GM21737 (cell line): ENCODE measurements at regions not wholly inside any gene's neighbourhood (a gene's known extent, or its start where the extent isn't known, plus 50 kb on each side); places are given as distances from the start of the nearest gene placed in this dataset.

Source experiments
- ATAC-seq: cut with Tn5 transposase; IDR thresholded peaks from one replicate; pipeline ENCODE4 v1.9.1; 2021; ENCODE audit warnings: mild to moderate bottlenecking, moderate library complexity; ENCODE audit not compliant: unreplicated experiment

DNA sequence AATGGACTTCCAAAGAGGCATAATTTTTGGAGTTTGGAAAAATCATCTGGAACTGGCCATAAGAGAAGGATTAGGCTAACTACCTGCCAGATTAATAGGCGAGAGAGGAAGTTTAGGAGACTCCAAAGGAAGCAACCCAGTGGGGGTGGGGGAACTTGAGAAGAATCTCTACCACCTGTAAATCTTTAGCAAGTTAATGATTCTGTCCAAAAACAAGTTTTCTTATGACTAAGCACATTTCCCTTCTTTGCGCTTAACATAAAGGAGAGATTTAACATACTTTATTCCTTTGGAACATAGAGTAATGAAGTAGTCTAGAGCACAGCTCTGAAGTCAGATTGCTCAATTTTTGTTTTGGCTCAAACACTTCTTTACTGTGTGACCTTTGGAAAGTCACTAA lies 58.2 kb upstream of the PAPPA start:
- no peak for ATAC-seq

DNA sequence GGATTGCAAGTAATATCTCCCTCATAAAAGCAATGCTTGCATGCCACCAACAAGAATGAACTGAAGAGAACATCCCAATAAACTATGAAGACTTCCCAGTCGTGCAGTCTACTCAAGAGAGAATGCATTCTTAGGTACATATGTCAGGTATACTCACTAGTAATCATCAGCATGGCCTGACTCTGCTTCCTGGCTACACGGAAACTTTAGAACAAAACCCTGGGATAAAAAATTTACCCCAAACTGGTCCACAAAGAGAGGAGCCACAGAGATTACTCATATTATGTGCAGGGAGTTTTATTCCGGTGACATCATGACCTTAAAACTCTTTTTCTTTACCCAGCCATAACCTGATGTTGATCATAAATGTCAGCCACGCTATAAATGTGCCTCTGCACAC lies 57.5 kb upstream of the PAPPA start:
- ATAC-seq: no peak

DNA sequence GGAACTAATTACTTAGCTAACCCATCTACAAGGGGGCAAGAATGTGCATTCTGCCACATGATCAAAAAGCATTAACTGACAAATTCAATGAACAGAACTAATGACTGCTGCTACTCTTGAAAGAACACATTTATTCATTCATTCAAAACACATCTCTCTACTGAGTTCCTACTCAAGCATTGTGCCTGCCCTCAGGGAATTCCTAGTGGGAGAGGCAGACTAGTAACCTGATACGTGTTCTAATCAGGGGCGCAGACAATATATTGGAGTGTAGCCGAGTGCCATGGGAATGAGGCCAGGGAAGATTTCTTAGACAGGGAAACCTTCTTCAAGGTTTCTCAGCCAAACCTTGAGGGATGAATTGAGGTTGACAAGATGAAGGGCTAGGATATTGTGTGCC lies 56.7 kb upstream of the PAPPA start:
- no peak for ATAC-seq

DNA sequence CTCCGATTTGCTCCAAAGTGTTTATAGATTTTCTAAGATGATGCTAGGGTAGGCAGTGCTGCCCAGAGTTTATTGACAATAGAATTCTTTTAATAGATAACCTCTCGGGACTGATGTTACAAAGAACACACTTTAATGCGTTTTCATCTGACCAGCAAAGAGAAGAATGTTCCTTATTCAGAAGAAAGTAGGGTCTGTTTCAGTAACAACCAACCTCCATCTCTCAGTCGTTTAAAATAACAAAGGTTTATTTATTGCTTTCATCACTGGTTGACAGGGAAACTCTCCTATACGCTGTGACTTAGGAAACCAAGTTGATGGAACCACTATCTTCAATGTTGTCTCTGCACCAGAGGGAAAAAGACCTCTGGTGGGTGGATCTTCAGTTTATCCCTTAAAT lies 55.1 kb upstream of the PAPPA start:
- no peak for ATAC-seq

- no peak for ATAC-seq
These were observed 53.8 kb upstream of the PAPPA start for GRCh38 chr9:116099821-116100220.

DNA sequence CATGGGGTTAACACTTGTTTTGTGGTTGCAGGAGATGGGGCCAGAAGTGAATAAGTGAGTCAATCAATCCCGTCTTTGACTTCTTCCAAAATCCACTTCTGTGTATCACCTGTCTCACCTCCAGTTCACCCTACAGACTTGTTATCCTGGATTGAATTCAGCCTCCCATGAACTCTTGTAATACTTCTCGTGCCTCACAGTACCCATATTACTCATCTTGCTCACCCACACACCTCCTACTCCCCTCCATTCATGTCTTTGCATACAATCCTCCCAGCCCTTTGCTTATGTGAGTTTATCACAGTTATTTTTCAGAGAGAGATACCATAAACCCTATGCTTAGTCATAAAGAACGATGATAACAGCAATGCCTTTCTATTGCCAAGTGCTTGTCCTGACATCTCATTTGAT lies 52.9 kb upstream of the PAPPA start:
- no peak for ATAC-seq

DNA sequence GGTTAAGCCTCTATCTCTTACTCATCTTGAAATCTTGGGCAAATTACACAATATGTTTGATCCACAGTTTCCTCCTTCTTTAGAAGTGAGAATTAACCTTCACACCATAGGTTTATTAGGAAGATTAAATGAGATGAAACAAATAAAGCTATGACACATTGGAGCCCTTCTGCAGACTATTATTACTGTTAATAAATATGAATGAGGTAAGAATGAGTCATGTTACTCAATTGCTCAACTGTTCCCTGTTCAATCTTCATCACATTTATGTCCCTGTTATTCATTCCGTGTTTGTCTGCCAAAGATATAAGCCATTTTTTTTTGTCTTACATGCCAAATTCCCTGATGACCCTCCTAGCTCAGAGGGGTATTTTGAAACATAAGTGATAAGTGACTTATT lies 52.1 kb upstream of the PAPPA start:
- ATAC-seq: no peak

DNA sequence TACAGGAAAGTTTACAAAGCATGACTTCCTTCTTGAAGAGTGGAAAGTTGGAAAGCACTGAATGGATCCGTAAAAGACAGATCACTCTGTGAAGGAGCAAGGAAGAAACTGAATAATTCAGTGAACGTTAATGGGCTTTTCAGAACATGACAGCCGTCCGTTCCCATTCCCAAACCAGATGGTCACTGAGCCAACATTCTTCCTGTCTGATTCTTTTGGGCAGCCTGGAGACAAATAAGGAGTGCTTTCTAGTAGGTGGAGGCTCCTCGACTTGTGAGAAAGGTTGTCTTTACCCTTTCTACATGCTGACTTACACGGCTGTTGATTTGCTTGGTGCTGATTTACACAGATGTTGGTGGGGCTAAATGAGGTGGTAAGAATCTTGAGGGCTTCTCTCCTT lies 51.0 kb upstream of the PAPPA start:
- ATAC-seq: no peak
